ENCODE measurements at regions not wholly inside any gene's neighbourhood (a gene's known extent, or its start where the extent isn't known, plus 50 kb on each side); places are given as distances from the start of the nearest gene placed in this dataset.
"Not testable (repeated sequence)": the region's sequence is repeated elsewhere in the genome, so short reads cannot be mapped to it uniquely, and the experiment has no call there.

- DNase-seq = no peak
Observed at GRCh38 chr13:74266861-74267260, 132.7 kb upstream of the KLF12 start.

- no peak for DNase-seq
Observed at GRCh38 chr13:74266309-74266708, 132.1 kb upstream of the KLF12 start.

- DNase-seq = no peak
Observed at GRCh38 chr13:74264333-74264732, 130.1 kb upstream of the KLF12 start.

- not testable (repeated sequence) for DNase-seq
Observed at GRCh38 chr13:74260420-74260819, 126.2 kb upstream of the KLF12 start.

- no peak for DNase-seq
Observed at GRCh38 chr13:74259641-74260040, 125.4 kb upstream of the KLF12 start.

GRCh38 chr13:74258961-74259360 lies 124.8 kb upstream of the KLF12 start:
- DNase-seq = no peak

GRCh38 chr13:74256969-74257368 lies 122.8 kb upstream of the KLF12 start:
- DNase-seq = no peak

GRCh38 chr13:74253161-74253560 lies 119.0 kb upstream of the KLF12 start:
- no peak for DNase-seq

GRCh38 chr13:74251778-74252519 lies 117.7 kb upstream of the KLF12 start:
- DNase-seq = peak; percentile 71

- DNase-seq = no peak
Observed at GRCh38 chr13:74250738-74251190, 116.6 kb upstream of the KLF12 start.

- DNase-seq = no peak
Observed at GRCh38 chr13:74248477-74248876, 114.3 kb upstream of the KLF12 start.

GRCh38 chr13:74246487-74246886 lies 112.3 kb upstream of the KLF12 start:
- no peak for DNase-seq

GRCh38 chr13:74243637-74244526 lies 109.7 kb upstream of the KLF12 start:
- DNase-seq = no peak

- not testable (repeated sequence) for DNase-seq
Observed at GRCh38 chr13:74241343-74241742, 107.1 kb upstream of the KLF12 start.

- no peak for DNase-seq
Observed at GRCh38 chr13:74230984-74231501, 96.8 kb upstream of the KLF12 start.

- DNase-seq = no peak
Observed at GRCh38 chr13:74229242-74229641, 95.0 kb upstream of the KLF12 start.

- no peak for DNase-seq
Observed at GRCh38 chr13:74227476-74228158, 93.4 kb upstream of the KLF12 start.

GRCh38 chr13:74226791-74227475 lies 92.7 kb upstream of the KLF12 start:
- no peak for DNase-seq

- DNase-seq = no peak
Observed at GRCh38 chr13:74221752-74222151, 87.5 kb upstream of the KLF12 start.

- DNase-seq = no peak
Observed at GRCh38 chr13:74219566-74219965, 85.4 kb upstream of the KLF12 start.

GRCh38 chr13:74218291-74218690 lies 84.1 kb upstream of the KLF12 start:
- DNase-seq = no peak

- no peak for DNase-seq
Observed at GRCh38 chr13:74217811-74218210, 83.6 kb upstream of the KLF12 start.

GRCh38 chr13:74215420-74215819 lies 81.2 kb upstream of the KLF12 start:
- DNase-seq = no peak
